GM04504 (cell line): ENCODE measurements at regions not wholly inside any gene's neighbourhood (a gene's known extent, or its start where the extent isn't known, plus 50 kb on each side); places are given as distances from the start of the nearest gene placed in this dataset.
"Not testable (repeated sequence)": the region's sequence is repeated elsewhere in the genome, so short reads cannot be mapped to it uniquely, and the experiment has no call there.

ENCODE experiments used
- DNase-seq: peaks from one replicate; pipeline ENCODE4 v3.0.0-alpha.2; 2012; ENCODE audit warnings: low read depth

DNA sequence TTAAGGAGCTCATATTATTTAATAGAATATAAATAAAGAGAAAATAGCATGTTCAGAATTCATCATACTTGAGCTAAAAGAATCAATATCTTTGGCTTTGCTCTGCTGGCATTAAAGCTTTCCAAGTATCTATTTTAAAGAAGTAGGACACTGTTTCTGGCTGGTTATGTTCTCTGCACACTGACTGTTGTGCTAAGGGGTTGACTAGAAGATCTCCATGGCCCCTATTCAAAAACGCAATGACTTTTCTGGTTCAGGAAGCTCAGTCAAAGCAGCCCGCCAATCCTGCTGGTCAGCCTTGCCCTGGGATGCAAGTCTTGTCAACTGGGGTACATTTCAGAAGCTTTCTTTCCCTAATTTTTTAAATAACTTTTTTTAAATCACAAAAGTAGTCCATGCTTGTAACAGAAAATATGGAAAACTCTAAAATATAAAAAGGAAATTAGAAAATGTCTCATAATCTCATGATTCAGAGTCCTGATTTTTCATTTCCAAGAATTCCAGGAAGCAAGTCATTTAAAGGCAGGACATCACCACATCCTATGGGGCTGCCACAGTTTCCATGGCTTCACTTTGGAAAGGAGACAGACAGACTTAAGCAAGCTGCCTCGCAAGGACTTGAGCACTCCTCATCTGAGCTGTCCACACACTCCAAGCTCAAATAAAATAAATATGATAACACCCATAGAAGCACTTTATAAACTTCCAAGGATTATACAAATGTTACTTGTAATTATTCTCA lies 195.1 kb downstream of the TXNL1 start:
- no peak for DNase-seq

DNA sequence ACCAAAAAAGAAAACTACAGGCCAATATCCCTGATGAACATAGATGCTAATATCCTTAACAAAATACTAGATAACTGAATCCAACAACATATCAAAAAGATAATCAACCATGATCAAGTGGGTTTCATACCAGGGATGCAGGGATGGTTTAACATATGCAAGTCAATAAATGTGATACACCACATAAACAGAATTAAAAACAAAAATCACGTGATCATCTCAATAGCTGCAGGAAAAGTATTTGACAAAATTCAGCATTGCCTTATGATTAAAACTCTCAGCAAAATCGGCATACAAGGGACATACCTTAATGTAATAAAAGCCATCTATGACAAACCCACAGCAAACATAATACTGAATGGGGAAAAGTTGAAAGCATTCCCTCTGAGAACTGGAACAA lies 199.9 kb downstream of the TXNL1 start:
- not testable (repeated sequence) for DNase-seq

DNA sequence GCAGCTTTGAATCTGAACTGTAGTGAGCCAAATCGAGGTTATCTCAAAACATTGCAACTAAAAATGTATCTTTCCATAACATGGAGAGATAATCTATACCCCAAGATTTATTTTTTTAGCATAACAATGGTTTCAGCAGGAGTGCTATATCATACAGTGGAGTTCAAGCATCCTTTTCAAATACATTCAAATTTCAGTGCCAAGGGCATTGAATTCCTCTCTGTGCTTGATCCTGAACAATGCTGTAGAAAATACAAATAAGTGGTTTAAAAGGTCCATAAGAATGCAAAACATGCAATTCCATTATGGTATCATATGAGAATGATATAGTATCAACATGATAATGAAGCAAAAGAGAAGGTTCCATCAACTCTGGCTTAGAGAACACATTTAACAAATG lies 201.7 kb downstream of the TXNL1 start:
- DNase-seq: no peak

DNA sequence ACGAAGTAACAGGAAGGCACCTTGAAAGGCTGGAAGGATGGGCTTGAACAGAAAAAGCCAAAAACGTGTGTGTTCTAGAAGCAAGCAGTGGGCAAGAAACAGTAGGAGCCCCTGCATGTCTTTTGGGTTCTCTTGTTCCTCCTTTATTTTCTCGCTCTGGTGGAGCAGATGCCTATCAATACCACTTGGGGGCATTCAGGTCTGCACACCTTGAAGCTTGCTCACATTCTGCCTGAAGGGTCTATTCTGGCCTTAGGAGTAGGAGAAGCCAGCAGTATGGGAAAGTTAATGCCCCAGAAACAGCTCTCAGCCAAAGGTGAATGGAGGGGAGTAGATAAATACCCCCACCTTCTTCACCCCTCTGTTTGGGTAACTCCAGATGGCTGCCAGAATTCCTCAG lies 204.5 kb downstream of the TXNL1 start:
- no peak for DNase-seq

GRCh38 chr18:56431551-56431950 lies 206.8 kb downstream of the TXNL1 start:
- DNase-seq: no peak

DNA sequence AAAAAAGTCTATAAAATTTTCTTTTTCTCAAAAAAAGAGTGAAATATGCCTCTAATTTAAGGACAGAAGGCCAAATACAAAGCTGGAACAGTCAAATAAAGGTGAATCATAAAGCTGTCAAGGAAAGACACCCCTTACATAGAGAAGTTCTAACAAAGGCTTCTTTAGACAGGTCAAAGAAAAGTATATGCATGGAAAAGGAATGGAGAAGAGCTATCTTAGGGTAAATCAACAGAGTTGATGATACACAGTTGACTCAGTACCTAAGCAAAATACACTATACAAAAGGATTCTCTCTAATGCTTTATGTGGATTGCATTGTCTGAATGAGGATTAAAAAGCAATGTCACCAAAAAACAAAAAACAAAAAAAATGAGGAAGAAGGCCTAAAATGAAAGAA lies 214.8 kb downstream of the TXNL1 start:
- DNase-seq: no peak

DNA sequence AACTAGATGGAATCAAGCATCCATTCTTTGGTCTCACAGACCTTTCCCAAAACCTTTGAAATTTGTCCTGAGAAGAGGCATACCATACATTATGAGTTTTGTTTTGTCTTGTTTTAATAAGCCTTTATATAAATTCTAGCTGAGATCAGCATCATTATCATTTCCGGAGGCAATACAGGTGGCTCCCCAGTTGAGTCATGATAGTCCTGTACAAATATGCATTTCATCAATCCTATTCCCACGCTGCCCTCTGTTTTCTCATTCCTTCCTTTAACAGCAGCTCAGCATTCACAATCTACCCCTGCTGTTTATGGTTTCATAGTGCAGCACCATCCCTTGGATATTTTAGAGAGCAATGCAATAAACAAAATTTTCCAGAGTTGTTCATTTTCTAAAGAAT lies 216.7 kb downstream of the TXNL1 start:
- no peak for DNase-seq

- DNase-seq: not testable (repeated sequence)
Observed at GRCh38 chr18:56420868-56421267, 217.5 kb downstream of the TXNL1 start.

DNA sequence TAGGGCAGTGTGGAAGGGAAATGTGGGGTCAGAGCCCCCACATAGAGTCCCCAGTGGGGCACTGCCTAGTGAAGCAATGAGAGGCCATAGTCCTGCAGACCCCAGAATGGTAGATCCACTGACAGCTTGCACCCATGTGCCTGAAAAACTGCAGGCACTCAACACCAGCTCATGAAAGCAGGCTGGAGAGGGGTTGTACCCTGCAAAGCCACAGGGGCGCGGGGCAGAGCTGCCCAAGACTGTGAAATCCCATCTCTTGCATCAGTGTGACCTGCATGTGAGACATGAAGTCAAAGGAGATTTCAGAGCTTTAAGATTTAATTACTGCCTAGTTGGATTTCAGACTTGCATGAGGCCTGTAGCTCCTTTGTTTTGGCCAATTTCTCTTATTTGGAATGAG lies 224.0 kb downstream of the TXNL1 start:
- DNase-seq: no peak

GRCh38 chr18:56413862-56414261 lies 224.5 kb downstream of the TXNL1 start:
- DNase-seq: no peak

DNA sequence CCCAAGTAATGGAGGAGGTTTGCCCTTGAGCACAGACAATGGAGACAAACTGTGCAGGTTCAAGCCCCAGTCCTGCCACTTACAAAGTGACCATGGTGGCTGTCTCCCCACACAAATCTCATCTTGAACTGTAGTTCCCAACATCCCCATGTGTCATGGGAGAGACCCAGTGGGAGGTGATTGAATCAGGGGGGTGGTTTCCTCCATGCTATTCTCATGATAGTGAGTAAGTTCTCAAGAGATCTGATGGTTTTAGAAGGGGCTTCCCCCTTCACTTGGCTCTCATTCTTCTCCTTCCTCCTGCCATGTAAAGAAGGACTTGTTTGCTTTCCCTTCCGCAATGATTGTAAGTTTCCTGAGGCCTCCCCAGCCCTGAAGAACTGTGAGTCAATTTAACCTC lies 225.4 kb downstream of the TXNL1 start:
- no peak for DNase-seq

GRCh38 chr18:56409736-56410135 lies 228.7 kb downstream of the TXNL1 start:
- DNase-seq: no peak

GRCh38 chr18:56407646-56408180 lies 230.7 kb downstream of the TXNL1 start:
- DNase-seq: no peak

- DNase-seq: peak; percentile 80
Observed at GRCh38 chr18:56402872-56403516, 235.4 kb downstream of the TXNL1 start.

GRCh38 chr18:56393870-56394269 lies 244.5 kb downstream of the TXNL1 start:
- no peak for DNase-seq

DNA sequence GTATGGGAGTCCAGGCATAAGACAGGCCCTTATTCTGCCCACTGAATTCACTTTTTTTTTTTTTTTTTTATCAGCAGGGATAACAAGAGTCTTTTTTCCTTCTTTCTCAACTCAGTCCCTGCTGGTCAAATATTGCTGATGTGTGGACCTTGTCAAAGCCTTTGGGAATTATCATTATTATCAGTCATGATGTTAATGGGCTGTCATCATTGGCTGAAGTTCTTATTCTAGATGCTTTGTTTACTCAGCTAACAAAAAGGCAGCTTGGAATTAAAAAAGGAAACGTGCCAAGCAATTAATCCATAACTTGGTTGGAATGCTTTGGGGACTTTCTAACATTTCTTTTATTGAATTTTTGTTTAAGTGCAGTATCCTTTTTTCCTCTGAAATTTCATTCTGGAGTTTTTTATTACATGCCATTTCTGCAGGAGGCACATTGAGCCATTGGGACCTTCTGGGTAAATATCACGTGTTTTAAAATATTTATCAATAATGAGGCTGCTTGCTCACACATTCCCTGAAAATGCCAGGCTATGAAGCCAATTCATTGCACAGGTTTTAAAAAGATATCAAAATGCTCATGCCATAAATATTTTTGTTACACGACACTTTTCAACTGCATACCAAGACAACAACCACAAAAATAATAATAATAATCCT lies 246.3 kb downstream of the TXNL1 start:
- no peak for DNase-seq

- no peak for DNase-seq
Observed at GRCh38 chr18:56390626-56391025, 247.8 kb downstream of the TXNL1 start.

- no peak for DNase-seq
Observed at GRCh38 chr18:56389190-56389589, 249.2 kb downstream of the TXNL1 start.

DNA sequence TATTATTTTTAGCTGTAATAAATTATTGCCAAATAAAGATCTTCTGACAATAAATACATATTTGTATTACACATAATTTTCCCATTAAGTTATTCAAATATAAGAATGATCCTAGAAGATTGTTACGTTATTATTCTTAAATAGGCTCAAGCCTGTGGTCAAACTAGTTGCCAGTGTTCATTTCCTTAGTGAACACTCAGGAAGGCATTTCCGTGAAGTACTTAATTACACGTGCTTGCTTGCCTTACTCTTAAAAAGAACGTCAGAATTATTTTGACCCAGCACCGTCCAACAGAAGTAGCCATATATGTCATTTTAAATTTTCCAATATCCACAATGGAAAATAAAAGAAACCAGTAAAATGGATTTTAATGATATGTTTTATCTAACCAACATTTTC lies 249.8 kb downstream of the TXNL1 start:
- no peak for DNase-seq

- DNase-seq: no peak
Observed at GRCh38 chr18:56386856-56387255, 251.5 kb downstream of the TXNL1 start.

- DNase-seq: no peak
Observed at GRCh38 chr18:56383349-56383748, 255.0 kb downstream of the TXNL1 start.

- DNase-seq: no peak
Observed at GRCh38 chr18:56382541-56382940, 255.9 kb downstream of the TXNL1 start.

GRCh38 chr18:56381196-56381595 lies 257.2 kb downstream of the TXNL1 start:
- peak; percentile 45 for DNase-seq
